Sigmoid colon (tissue), 4 donors: ENCODE measurements at regions not wholly inside any gene's neighbourhood (a gene's known extent, or its start where the extent isn't known, plus 50 kb on each side); places are given as distances from the start of the nearest gene placed in this dataset.

Experiments
- EP300 ChIP-seq, 4 donors: sonication (generic); formaldehyde crosslinking; IDR thresholded peaks; one replicate each; pipeline ENCODE4 v1.6.1; 2017; ENCODE audit warnings: antibody characterized with exemption in 4 of 4
- POLR2A ChIP-seq, 2 donors: fragments of 450-650 bp; IDR thresholded peaks; one replicate each; pipeline ENCODE4 v1.6.1; 2016; ENCODE audit warnings: antibody characterized with exemption in 2 of 2, mild to moderate bottlenecking in 2 of 2, moderate library complexity in 2 of 2
- TF ChIP-seq, protein P1 (sequence below), 4 experiments: fragments of 450-650 bp in 3 of 4; fragments of 200-600 bp in 1 of 4; IDR thresholded peaks; one replicate each; pipeline ENCODE4 v1.5.1; 2016 to 2019; ENCODE audit warnings: antibody characterized with exemption in 4 of 4, mild to moderate bottlenecking in 3 of 4, moderate library complexity in 2 of 4

DNA sequence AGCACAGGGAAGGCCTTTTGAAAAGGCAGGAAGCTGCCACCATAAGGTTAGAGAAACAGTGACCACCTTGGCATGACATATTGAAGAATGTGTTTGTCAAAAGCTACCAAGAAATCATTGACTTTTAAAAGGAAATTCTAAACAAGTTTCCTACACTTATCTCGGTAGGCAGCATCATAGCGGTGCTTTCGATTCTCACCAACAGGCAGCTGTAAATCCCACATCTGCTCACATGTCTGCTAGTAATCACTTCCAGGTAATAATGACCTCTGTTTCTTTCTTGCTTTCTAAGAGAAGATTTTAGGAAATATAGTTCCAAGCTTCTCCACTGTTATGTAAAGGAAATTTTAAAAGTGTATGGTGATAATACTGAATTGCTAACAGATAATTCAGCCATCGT lies 821.1 kb upstream of the FOXG1 start:
- TF ChIP-seq, protein P1, sequence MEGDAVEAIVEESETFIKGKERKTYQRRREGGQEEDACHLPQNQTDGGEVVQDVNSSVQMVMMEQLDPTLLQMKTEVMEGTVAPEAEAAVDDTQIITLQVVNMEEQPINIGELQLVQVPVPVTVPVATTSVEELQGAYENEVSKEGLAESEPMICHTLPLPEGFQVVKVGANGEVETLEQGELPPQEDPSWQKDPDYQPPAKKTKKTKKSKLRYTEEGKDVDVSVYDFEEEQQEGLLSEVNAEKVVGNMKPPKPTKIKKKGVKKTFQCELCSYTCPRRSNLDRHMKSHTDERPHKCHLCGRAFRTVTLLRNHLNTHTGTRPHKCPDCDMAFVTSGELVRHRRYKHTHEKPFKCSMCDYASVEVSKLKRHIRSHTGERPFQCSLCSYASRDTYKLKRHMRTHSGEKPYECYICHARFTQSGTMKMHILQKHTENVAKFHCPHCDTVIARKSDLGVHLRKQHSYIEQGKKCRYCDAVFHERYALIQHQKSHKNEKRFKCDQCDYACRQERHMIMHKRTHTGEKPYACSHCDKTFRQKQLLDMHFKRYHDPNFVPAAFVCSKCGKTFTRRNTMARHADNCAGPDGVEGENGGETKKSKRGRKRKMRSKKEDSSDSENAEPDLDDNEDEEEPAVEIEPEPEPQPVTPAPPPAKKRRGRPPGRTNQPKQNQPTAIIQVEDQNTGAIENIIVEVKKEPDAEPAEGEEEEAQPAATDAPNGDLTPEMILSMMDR (IDR thresholded peaks at IDR 0.05), result no peak
- TF ChIP-seq POLR2A (IDR thresholded peaks at IDR 0.05) (no peak), EP300 (IDR thresholded peaks at IDR 0.05) (no peak)
